SK-N-SH (cell line): ENCODE measurements at regions not wholly inside any gene's neighbourhood (a gene's known extent, or its start where the extent isn't known, plus 50 kb on each side); places are given as distances from the start of the nearest gene placed in this dataset.

Experiments used
- CTCF ChIA-PET: fragments of 300-600, 350-600 bp; formaldehyde crosslinking; extraction: SDS; loops from one replicate; lab custom pipeline; 2021; lab: Yijun Ruan, JAX
- POLR2A ChIA-PET: fragments of 350-600 bp; sonication (Branson Sonifier 250); formaldehyde crosslinking; extraction: SDS; loops from one replicate; lab custom pipeline; 2020; ENCODE audit warnings: antibody characterized with exemption, inconsistent platforms; lab: Yijun Ruan, JAX
- DNase-seq: peaks from one replicate; pipeline ENCODE4 v3.0.0; 2012
- H2AFZ ChIP-seq: fragments of 200-600 bp; sonication (generic); 2 replicates; pipeline ENCODE4 v1.8.1; 2016; ENCODE audit warnings: antibody characterized with exemption, mild to moderate bottlenecking, low read depth
- H3F3A ChIP-seq: fragments of 200-600 bp; sonication (generic); replicated peaks from 2 replicates; pipeline ENCODE3; 2016; ENCODE audit warnings: antibody characterized with exemption, mild to moderate bottlenecking; ENCODE audit not compliant: insufficient read depth
- H3K27ac ChIP-seq, 2 experiments: fragments of 200-500 bp in 1 of 2; fragments of 200-600 bp in 1 of 2; sonication (Bioruptor generic) in 1 of 2; sonication (generic), shearing (Covaris generic) in 1 of 2; 2 replicates each; pipeline versions ENCODE4 v1.5.1 to v1.6.1; 2014 to 2016; ENCODE audit warnings: low read depth in 2 of 2, inconsistent platforms in 1 of 2, low read length in 1 of 2, mild to moderate bottlenecking in 1 of 2, mixed read lengths in 1 of 2
- H3K27me3 ChIP-seq: fragments of 200-600 bp; sonication (generic), shearing (Covaris generic); 2 replicates; pipeline ENCODE4 v1.6.1; 2016; ENCODE audit warnings: mixed run types; ENCODE audit not compliant: insufficient read depth
- H3K36me3 ChIP-seq, 2 experiments: fragments of 200-500 bp in 1 of 2; fragments of 200-600 bp in 1 of 2; sonication (Bioruptor generic) in 1 of 2; sonication (generic) in 1 of 2; replicated peaks in 1 of 2; 2 replicates each; pipeline versions ENCODE3 to v1.5.1; 2014 to 2016; ENCODE audit warnings: low read length in 1 of 2, mild to moderate bottlenecking in 1 of 2; ENCODE audit not compliant: insufficient read depth in 2 of 2, control insufficient read depth in 1 of 2
- H3K4me1 ChIP-seq, 2 experiments: fragments of 200-500 bp in 1 of 2; fragments of 200-600 bp in 1 of 2; sonication (Bioruptor generic) in 1 of 2; sonication (generic), shearing (Covaris generic) in 1 of 2; 2 replicates each; pipeline versions ENCODE4 v1.5.1 to v1.6.1; 2014 to 2016; ENCODE audit warnings: low read depth in 1 of 2, low read length in 1 of 2, mixed run types in 1 of 2; ENCODE audit not compliant: insufficient read depth in 2 of 2, control insufficient read depth in 1 of 2
- H3K4me2 ChIP-seq: fragments of 200-600 bp; sonication (generic), shearing (Covaris generic); 2 replicates; pipeline ENCODE4 v1.6.1; 2017; ENCODE audit warnings: mixed run types
- H3K4me3 ChIP-seq, 2 experiments: fragments of 200-500 bp in 1 of 2; fragments of 200-600 bp in 1 of 2; sonication (Bioruptor generic) in 1 of 2; sonication (generic), shearing (Covaris generic) in 1 of 2; 2 replicates each; pipeline versions ENCODE4 v1.5.1 to v1.8.1; 2014 to 2016; ENCODE audit warnings: low read depth in 2 of 2, inconsistent platforms in 1 of 2, low read length in 1 of 2, mild to moderate bottlenecking in 1 of 2, mixed read lengths in 1 of 2, moderate library complexity in 1 of 2
- H3K79me2 ChIP-seq: fragments of 200-600 bp; sonication (generic); 2 replicates; pipeline ENCODE4 v1.8.1; 2017; ENCODE audit warnings: mild to moderate bottlenecking; ENCODE audit not compliant: insufficient read depth
- H3K9ac ChIP-seq: fragments of 200-600 bp; sonication (generic); 2 replicates; pipeline ENCODE4 v1.6.1; 2017; ENCODE audit warnings: mixed run types
- H3K9me2 ChIP-seq: fragments of 200-600 bp; sonication (generic); 2 replicates; pipeline ENCODE4 v1.6.1; 2017; ENCODE audit warnings: mixed run types
- H3K9me3 ChIP-seq: fragments of 200-600 bp; sonication (generic); 2 replicates; pipeline ENCODE4 v1.6.1; 2017; ENCODE audit warnings: mixed run types, mild to moderate bottlenecking, moderate library complexity
- H4K20me1 ChIP-seq: fragments of 200-600 bp; sonication (generic); 2 replicates; pipeline ENCODE4 v1.6.1; 2017; ENCODE audit warnings: mild to moderate bottlenecking, mixed run types; ENCODE audit not compliant: insufficient read depth
- CTCF ChIP-seq: fragments of 200-600 bp; sonication (generic); IDR thresholded peaks from 2 replicates; pipeline ENCODE4 v1.6.1; 2017; ENCODE audit warnings: antibody characterized with exemption, mild to moderate bottlenecking, moderate library complexity
- EP300 ChIP-seq, 2 experiments: IDR thresholded peaks; 2 replicates each; pipeline versions ENCODE4 v1.4.0 to v1.6.1; 2012; ENCODE audit warnings: borderline replicate concordance in 1 of 2, low read depth in 1 of 2, low read length in 1 of 2
- EZH2phosphoT487 ChIP-seq: fragments of 200-600 bp; sonication (generic); IDR thresholded peaks from 2 replicates; pipeline ENCODE4 v1.6.1; 2017; ENCODE audit warnings: low read depth, mixed run types, mild to moderate bottlenecking, antibody characterized with exemption, moderate library complexity, borderline replicate concordance
- FOSL2 ChIP-seq: IDR thresholded peaks from 2 replicates; pipeline ENCODE4 v1.4.0; 2012; ENCODE audit warnings: low read depth, mild to moderate bottlenecking, moderate library complexity, borderline replicate concordance
- FOXM1 ChIP-seq: IDR thresholded peaks from 2 replicates; pipeline ENCODE4 v1.4.0; 2012; ENCODE audit warnings: low read depth, mild to moderate bottlenecking
- GATA2 ChIP-seq: sonication (generic); formaldehyde crosslinking; IDR thresholded peaks from 2 replicates; pipeline ENCODE4 v1.5.0; 2020; ENCODE audit warnings: mild to moderate bottlenecking, missing genetic modification reagents
- JUND ChIP-seq: IDR thresholded peaks from 2 replicates; pipeline ENCODE4 v1.4.0; 2012
- MEF2A ChIP-seq: IDR thresholded peaks from 2 replicates; pipeline ENCODE4 v1.4.0; 2012; ENCODE audit warnings: low read depth, borderline replicate concordance
- NFIC ChIP-seq: IDR thresholded peaks from 2 replicates; pipeline ENCODE4 v1.4.0; 2012; ENCODE audit warnings: borderline replicate concordance
- NRF1 ChIP-seq: IDR thresholded peaks from 2 replicates; pipeline ENCODE4 v1.6.1; 2012; ENCODE audit warnings: low read depth, mild to moderate bottlenecking, low read length
- POLR2AphosphoS5 ChIP-seq: IDR thresholded peaks from 2 replicates; pipeline ENCODE4 v1.6.1; 2012; ENCODE audit warnings: low read depth, low read length
- RCOR1 ChIP-seq: fragments of 150-350 bp; IDR thresholded peaks from 2 replicates; pipeline ENCODE4 v1.6.1; 2017; ENCODE audit warnings: antibody characterized with exemption, low read length
- RFX5 ChIP-seq: IDR thresholded peaks from 2 replicates; pipeline ENCODE4 v1.6.1; 2012; ENCODE audit warnings: mild to moderate bottlenecking, improper control_type of control experiment, low read length
- RXRA ChIP-seq: IDR thresholded peaks from 2 replicates; pipeline ENCODE4 v1.4.0; 2012; ENCODE audit warnings: low read depth, mild to moderate bottlenecking, borderline replicate concordance
- SIN3A ChIP-seq: IDR thresholded peaks from 2 replicates; pipeline ENCODE4 v1.6.1; 2012; ENCODE audit warnings: low read depth, mild to moderate bottlenecking, low read length, moderate library complexity, borderline replicate concordance
- SMC3 ChIP-seq: IDR thresholded peaks from 2 replicates; pipeline ENCODE4 v1.6.1; 2012; ENCODE audit warnings: low read depth, low read length, improper control_type of control experiment
- TAF1 ChIP-seq: IDR thresholded peaks from 2 replicates; pipeline ENCODE4 v1.6.1; 2012; ENCODE audit warnings: low read depth, mild to moderate bottlenecking, low read length, moderate library complexity, borderline replicate concordance
- TEAD4 ChIP-seq: IDR thresholded peaks from 2 replicates; pipeline ENCODE4 v1.4.0; 2012; ENCODE audit warnings: mild to moderate bottlenecking, borderline replicate concordance; ENCODE audit not compliant: insufficient read depth
- USF1 ChIP-seq: IDR thresholded peaks from 2 replicates; pipeline ENCODE4 v1.4.0; 2012; ENCODE audit warnings: low read depth, borderline replicate concordance
- USF2 ChIP-seq: fragments of 150-350 bp; IDR thresholded peaks from 2 replicates; pipeline ENCODE4 v1.6.1; 2017; ENCODE audit warnings: antibody characterized with exemption, low read length, low read depth, borderline replicate concordance
- WGBS: methylation state at CpG from one replicate; pipeline ENCODE4 v1.1.6; 2017; ENCODE audit warnings: low lambda C conversion rate; 5-methylcytosine and 5-hydroxymethylcytosine counted together

GRCh38 chr2:18061717-18062116 lies 183.2 kb downstream of the KCNS3 start:
- H3K27me3 ChIP-seq: no peaks in the 10 kb centered on the region
- peaks cover 0 to 5% of the 10 kb centered on the region in 2 experiments; a peak in 2 of 4 replicates for H3K4me1 ChIP-seq
- CTCF ChIA-PET: interaction anchor here (1.2 to 2.0 kb wide), 3 partner anchors 8 to 88 kb away, joined by 3 to 5 read pairs (median 3); no protein-coding TSS in a partner anchor
- DNase-seq: no peak
- H3K27ac ChIP-seq: no peak overlapping the region
- H3K4me2 ChIP-seq: no peak overlapping the region
- WGBS: 7% methylated on average over 1 of the region's 1 CpG
- POLR2A ChIA-PET: no interaction called here
- no peak for TF ChIP-seq FOSL2
- TF ChIP-seq USF1: no peak
- no peak for TF ChIP-seq CTCF
- no peak for TF ChIP-seq NRF1
- TF ChIP-seq FOXM1: no peak
- TF ChIP-seq EP300 (IDR thresholded peaks at IDR 0.05; ENCODE audit: borderline replicate concordance in 1 of 2, low read depth in 1 of 2, low read length in 1 of 2): no peak
- no peak for TF ChIP-seq MEF2A
- no peak for TF ChIP-seq EZH2phosphoT487
- no peak for TF ChIP-seq JUND
- TF ChIP-seq RFX5: no peak
- TF ChIP-seq TEAD4: no peak
- no peak for TF ChIP-seq GATA2
- TF ChIP-seq USF2: no peak
- no peak for TF ChIP-seq SIN3A
- TF ChIP-seq TAF1: no peak
- no peak for TF ChIP-seq SMC3
- TF ChIP-seq NFIC: no peak
- TF ChIP-seq RXRA: no peak
- TF ChIP-seq RCOR1: no peak
- no peak for TF ChIP-seq POLR2AphosphoS5
- no peaks in the 10 kb centered on the region for H4K20me1 ChIP-seq
- H3K9ac ChIP-seq: no peak overlapping the region
- peaks cover 6% of the 10 kb centered on the region; the same call in 1 of the 2 replicates for H3K9me2 ChIP-seq
- H3K4me3 ChIP-seq: no peak overlapping the region
- H3K79me2 ChIP-seq: no peaks in the 10 kb centered on the region
- H3K36me3 ChIP-seq: no peaks in the 10 kb centered on the region
- H3F3A ChIP-seq: no peaks in the 10 kb centered on the region
- H2AFZ ChIP-seq: no peak overlapping the region
- H3K9me3 ChIP-seq: no peaks in the 10 kb centered on the region
